ENCODE measurements at regions not wholly inside any gene's neighbourhood (a gene's known extent, or its start where the extent isn't known, plus 50 kb on each side); places are given as distances from the start of the nearest gene placed in this dataset.

DNA sequence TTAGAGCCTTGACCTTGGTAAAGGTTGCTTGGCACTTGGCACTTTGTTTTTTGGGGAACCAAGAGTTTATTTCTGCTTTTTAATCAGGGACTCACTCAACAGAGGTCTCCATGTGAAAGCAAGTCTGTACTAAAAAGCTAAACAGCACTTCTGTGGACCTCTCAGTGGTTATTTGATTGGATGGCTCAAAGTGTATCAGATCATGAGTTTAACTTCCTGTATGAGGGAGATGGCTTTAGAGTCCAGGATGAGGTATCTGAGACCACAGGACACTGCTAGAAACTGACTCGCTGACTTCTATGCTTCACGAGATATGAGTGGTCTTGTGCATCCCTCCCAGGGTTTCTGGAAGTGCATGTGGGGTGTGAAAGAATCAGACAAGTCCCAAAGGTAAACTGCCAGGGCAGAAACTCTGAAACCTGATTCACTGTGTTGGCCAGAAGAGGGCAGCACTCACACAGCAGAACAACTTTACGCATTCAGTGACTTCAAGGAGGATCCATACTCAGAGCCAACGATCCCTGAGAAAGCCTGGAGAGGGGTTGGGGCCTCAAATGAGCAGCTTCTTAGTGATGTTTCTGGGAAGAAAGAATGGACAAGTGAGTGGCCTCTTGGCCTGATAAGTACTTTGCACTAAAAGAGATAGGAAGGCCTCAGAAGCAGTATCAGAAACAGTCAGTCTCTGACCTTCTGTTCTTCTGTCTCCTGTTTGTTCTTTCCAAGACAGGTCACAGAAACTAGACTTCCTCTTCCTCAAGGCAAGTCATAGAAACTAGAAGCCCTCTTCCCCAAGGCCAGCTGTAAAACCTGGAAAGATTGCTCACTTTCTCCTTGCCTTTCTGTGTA, 220.3 kb upstream of the CXCL13 start:
- H3K4me2 ChIP-seq (ENCODE audit: low read length) = peak overlapping the region; percentile 43
- TF ChIP-seq, protein P1, sequence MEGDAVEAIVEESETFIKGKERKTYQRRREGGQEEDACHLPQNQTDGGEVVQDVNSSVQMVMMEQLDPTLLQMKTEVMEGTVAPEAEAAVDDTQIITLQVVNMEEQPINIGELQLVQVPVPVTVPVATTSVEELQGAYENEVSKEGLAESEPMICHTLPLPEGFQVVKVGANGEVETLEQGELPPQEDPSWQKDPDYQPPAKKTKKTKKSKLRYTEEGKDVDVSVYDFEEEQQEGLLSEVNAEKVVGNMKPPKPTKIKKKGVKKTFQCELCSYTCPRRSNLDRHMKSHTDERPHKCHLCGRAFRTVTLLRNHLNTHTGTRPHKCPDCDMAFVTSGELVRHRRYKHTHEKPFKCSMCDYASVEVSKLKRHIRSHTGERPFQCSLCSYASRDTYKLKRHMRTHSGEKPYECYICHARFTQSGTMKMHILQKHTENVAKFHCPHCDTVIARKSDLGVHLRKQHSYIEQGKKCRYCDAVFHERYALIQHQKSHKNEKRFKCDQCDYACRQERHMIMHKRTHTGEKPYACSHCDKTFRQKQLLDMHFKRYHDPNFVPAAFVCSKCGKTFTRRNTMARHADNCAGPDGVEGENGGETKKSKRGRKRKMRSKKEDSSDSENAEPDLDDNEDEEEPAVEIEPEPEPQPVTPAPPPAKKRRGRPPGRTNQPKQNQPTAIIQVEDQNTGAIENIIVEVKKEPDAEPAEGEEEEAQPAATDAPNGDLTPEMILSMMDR (IDR thresholded peaks at IDR 0.05; ENCODE audit: low read depth, low read length) = peak; percentile 87
- TF ChIP-seq EZH2phosphoT487 (IDR thresholded peaks at IDR 0.05; ENCODE audit: low read depth) = no peak
- no peaks in the 10 kb centered on the region for H3K79me2 ChIP-seq (ENCODE audit: low read length)
- no peaks in the 10 kb centered on the region for H3K9me3 ChIP-seq (ENCODE audit: insufficient read depth, low read length)
- H3K9ac ChIP-seq (ENCODE audit: low read length) = no peak overlapping the region
- peak overlapping the region; percentile 92 for H2AFZ ChIP-seq (ENCODE audit: low read depth, low read length)
- H4K20me1 ChIP-seq (ENCODE audit: insufficient read depth, low read length) = no peaks in the 10 kb centered on the region
- H3K27ac ChIP-seq (ENCODE audit: low read length) = no peak overlapping the region
- peaks cover 22% of the 10 kb centered on the region for H3K4me1 ChIP-seq (ENCODE audit: low read length)
- H3K4me3 ChIP-seq (ENCODE audit: low read length) = no peak overlapping the region
- no peaks in the 10 kb centered on the region for H3K27me3 ChIP-seq (ENCODE audit: low read depth, low read length)
- H3K36me3 ChIP-seq (replicated peaks; ENCODE audit: low read depth, low read length) = no peaks in the 10 kb centered on the region

DNA sequence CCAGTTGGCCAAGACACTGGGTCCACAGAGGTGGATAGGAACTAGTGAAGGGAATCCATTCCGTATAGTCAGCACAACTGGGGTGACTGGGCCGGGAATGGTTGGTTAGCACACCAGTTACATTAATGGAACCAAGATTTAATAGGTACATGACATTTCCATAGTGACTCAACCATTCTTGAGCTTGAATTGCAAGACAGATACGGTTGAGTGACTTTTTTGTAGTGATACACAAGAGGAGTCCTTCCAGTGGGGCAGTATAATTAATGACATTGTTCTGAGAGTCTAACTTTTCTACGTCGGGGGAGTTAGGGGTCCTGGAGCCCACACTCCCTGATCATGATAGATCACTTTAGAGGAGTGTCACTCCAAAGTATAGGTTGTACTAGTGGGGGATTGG, 211.6 kb upstream of the CXCL13 start:
- H3K27me3 ChIP-seq (ENCODE audit: low read depth, low read length) = no peaks in the 10 kb centered on the region
- H3K79me2 ChIP-seq (ENCODE audit: low read length) = no peaks in the 10 kb centered on the region
- no peaks in the 10 kb centered on the region for H3K9me3 ChIP-seq (ENCODE audit: insufficient read depth, low read length)
- H2AFZ ChIP-seq (ENCODE audit: low read depth, low read length) = no peak overlapping the region
- no peak overlapping the region for H3K9ac ChIP-seq (ENCODE audit: low read length)
- H4K20me1 ChIP-seq (ENCODE audit: insufficient read depth, low read length) = no peaks in the 10 kb centered on the region
- no peaks in the 10 kb centered on the region for H3K36me3 ChIP-seq (replicated peaks; ENCODE audit: low read depth, low read length)
- no peak overlapping the region for H3K4me3 ChIP-seq (ENCODE audit: low read length)
- no peak overlapping the region for H3K4me2 ChIP-seq (ENCODE audit: low read length)
- peaks cover 21% of the 10 kb centered on the region for H3K4me1 ChIP-seq (ENCODE audit: low read length)
- H3K27ac ChIP-seq (ENCODE audit: low read length) = no peak overlapping the region
- TF ChIP-seq, protein P1 (IDR thresholded peaks at IDR 0.05; ENCODE audit: low read depth, low read length) = no peak
- no peak for TF ChIP-seq EZH2phosphoT487 (IDR thresholded peaks at IDR 0.05; ENCODE audit: low read depth)

DNA sequence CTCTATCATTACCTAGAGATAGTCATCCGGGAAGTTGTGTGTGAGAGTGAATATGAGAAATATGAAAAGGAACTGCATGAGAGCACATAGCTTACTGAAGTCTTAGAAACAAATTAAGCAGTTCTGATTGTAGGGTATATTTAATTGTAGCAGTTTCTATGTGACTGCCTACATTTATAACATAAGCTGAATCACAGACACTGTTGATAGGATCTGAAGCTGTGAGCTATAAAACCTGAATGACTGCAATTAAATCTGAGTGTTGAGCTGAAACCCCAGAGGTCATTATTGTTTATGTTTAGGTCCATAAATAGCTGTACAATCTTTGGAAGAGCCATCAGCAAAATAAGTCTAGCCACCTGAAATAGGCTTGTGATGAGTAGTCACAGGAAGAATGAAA, 210.1 kb upstream of the CXCL13 start:
- Histone ChIP-seq H2AFZ (ENCODE audit: low read depth, low read length) (no peak overlapping the region), H3K27me3 (ENCODE audit: low read depth, low read length) (no peaks in the 10 kb centered on the region), H3K4me2 (ENCODE audit: low read length) (no peak overlapping the region), H3K36me3 (replicated peaks; ENCODE audit: low read depth, low read length) (no peaks in the 10 kb centered on the region), H4K20me1 (ENCODE audit: insufficient read depth, low read length) (no peaks in the 10 kb centered on the region), H3K27ac (ENCODE audit: low read length) (no peak overlapping the region), H3K79me2 (ENCODE audit: low read length) (no peaks in the 10 kb centered on the region), H3K4me1 (ENCODE audit: low read length) (peaks cover 21% of the 10 kb centered on the region), H3K9me3 (ENCODE audit: insufficient read depth, low read length) (no peaks in the 10 kb centered on the region), H3K4me3 (ENCODE audit: low read length) (no peak overlapping the region), H3K9ac (ENCODE audit: low read length) (no peak overlapping the region)
- TF ChIP-seq EZH2phosphoT487 (IDR thresholded peaks at IDR 0.05; ENCODE audit: low read depth) = no peak
- TF ChIP-seq, protein P1 (IDR thresholded peaks at IDR 0.05; ENCODE audit: low read depth, low read length) = no peak

DNA sequence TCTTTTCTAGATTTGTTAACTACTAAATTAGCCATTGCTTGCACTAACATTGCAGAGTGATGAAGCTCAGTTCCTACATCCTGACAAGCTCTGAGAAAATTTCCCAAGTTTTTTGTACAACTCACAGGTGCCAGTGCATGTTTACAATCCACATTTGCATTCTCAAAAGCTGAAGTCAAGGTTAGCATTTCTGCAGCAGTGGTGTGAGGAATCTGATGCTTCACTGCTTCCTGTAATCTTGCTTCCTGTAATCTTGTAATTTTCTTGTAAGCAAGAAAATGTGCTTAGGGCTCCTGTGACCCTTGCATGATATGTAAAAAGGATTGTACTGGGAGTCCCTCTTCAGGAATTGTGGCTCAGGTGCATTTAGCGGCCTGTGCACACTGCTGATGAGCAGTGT, 207.4 kb upstream of the CXCL13 start:
- no peaks in the 10 kb centered on the region for H3K79me2 ChIP-seq (ENCODE audit: low read length)
- H3K4me3 ChIP-seq (ENCODE audit: low read length) = no peak overlapping the region
- no peaks in the 10 kb centered on the region; the same call in 1 of the 2 replicates for H3K27me3 ChIP-seq (ENCODE audit: low read depth, low read length)
- TF ChIP-seq EZH2phosphoT487 (IDR thresholded peaks at IDR 0.05; ENCODE audit: low read depth) = no peak
- TF ChIP-seq, protein P1 (IDR thresholded peaks at IDR 0.05; ENCODE audit: low read depth, low read length) = no peak
- no peak overlapping the region for H2AFZ ChIP-seq (ENCODE audit: low read depth, low read length)
- H3K4me1 ChIP-seq (ENCODE audit: low read length) = peaks cover 21% of the 10 kb centered on the region
- no peaks in the 10 kb centered on the region for H3K9me3 ChIP-seq (ENCODE audit: insufficient read depth, low read length)
- H4K20me1 ChIP-seq (ENCODE audit: insufficient read depth, low read length) = no peaks in the 10 kb centered on the region
- H3K27ac ChIP-seq (ENCODE audit: low read length) = no peak overlapping the region
- no peaks in the 10 kb centered on the region for H3K36me3 ChIP-seq (replicated peaks; ENCODE audit: low read depth, low read length)
- H3K4me2 ChIP-seq (ENCODE audit: low read length) = no peak overlapping the region
- no peak overlapping the region for H3K9ac ChIP-seq (ENCODE audit: low read length)
